GM23248 (cell line): ENCODE measurements at regions not wholly inside any gene's neighbourhood (a gene's known extent, or its start where the extent isn't known, plus 50 kb on each side); places are given as distances from the start of the nearest gene placed in this dataset.

Experiments used
- DNase-seq: peaks from one replicate; pipeline ENCODE4 v3.0.0-alpha.2; 2015
- H2AFZ ChIP-seq: fragments of 200-600 bp; sonication (generic); 2 replicates; pipeline ENCODE4 v1.6.1; 2016; ENCODE audit warnings: antibody characterized with exemption
- H3F3A ChIP-seq: fragments of 200-600 bp; sonication (generic); 2 replicates; pipeline ENCODE4 v1.6.1; 2016; ENCODE audit warnings: mild to moderate bottlenecking, antibody characterized with exemption, mixed run types; ENCODE audit not compliant: insufficient read depth
- H3K27ac ChIP-seq: fragments of 200-600 bp; sonication (generic); 2 replicates; pipeline ENCODE4 v1.5.1; 2016; ENCODE audit warnings: mild to moderate bottlenecking
- H3K27me3 ChIP-seq: fragments of 200-600 bp; sonication (generic); replicated peaks from 2 replicates; pipeline ENCODE4 v1.6.1; 2016; ENCODE audit warnings: mild to moderate bottlenecking; ENCODE audit not compliant: insufficient read depth
- H3K36me3 ChIP-seq: fragments of 200-600 bp; sonication (generic); 2 replicates; pipeline ENCODE4 v1.6.1; 2016; ENCODE audit warnings: low read depth, mild to moderate bottlenecking
- H3K4me1 ChIP-seq: fragments of 200-600 bp; sonication (generic); 2 replicates; pipeline ENCODE4 v1.6.1; 2016; ENCODE audit warnings: mild to moderate bottlenecking; ENCODE audit not compliant: insufficient read depth
- H3K4me2 ChIP-seq: fragments of 200-600 bp; sonication (generic); one replicate; pipeline ENCODE4 v1.6.1; 2016; ENCODE audit warnings: mild to moderate bottlenecking; ENCODE audit not compliant: unreplicated experiment
- H3K4me3 ChIP-seq: fragments of 200-600 bp; sonication (generic); 2 replicates; pipeline ENCODE4 v1.5.1; 2016; ENCODE audit warnings: mild to moderate bottlenecking
- H3K79me2 ChIP-seq: fragments of 200-600 bp; sonication (generic); 2 replicates; pipeline ENCODE4 v1.6.1; 2016; ENCODE audit warnings: mild to moderate bottlenecking; ENCODE audit not compliant: insufficient read depth
- H3K9ac ChIP-seq: fragments of 200-600 bp; sonication (generic); 2 replicates; pipeline ENCODE4 v1.6.1; 2016; ENCODE audit warnings: mild to moderate bottlenecking
- H3K9me2 ChIP-seq: fragments of 200-600 bp; sonication (generic); 2 replicates; pipeline ENCODE4 v1.6.1; 2016; ENCODE audit warnings: mixed run types, mild to moderate bottlenecking, moderate library complexity; ENCODE audit not compliant: insufficient read depth
- H3K9me3 ChIP-seq: fragments of 200-600 bp; sonication (generic); one replicate; pipeline ENCODE4 v1.6.1; 2017; ENCODE audit warnings: low read depth
- H4K20me1 ChIP-seq: fragments of 200-600 bp; sonication (generic); 2 replicates; pipeline ENCODE4 v1.6.0; 2016; ENCODE audit not compliant: insufficient read depth
- EZH2 ChIP-seq: fragments of 200-600 bp; sonication (generic); IDR thresholded peaks from 2 replicates; pipeline ENCODE4 v1.6.1; 2018; ENCODE audit warnings: antibody characterized with exemption, mild to moderate bottlenecking; ENCODE audit not compliant: insufficient read depth, poor library complexity, severe bottlenecking
- EZH2phosphoT487 ChIP-seq: fragments of 200-600 bp; sonication (generic); IDR thresholded peaks from 2 replicates; pipeline ENCODE4 v1.6.1; 2018; ENCODE audit warnings: antibody characterized with exemption, moderate library complexity, mild to moderate bottlenecking, low read depth; ENCODE audit not compliant: insufficient read depth
- WGBS, 2 experiments: methylation state at CpG; one replicate each; pipeline ENCODE4 v1.1.6; 2015 to 2017; ENCODE audit warnings: low lambda C conversion rate in 2 of 2, low coverage in 1 of 2; ENCODE audit errors: missing lambda C conversion rate in 2 of 2; 5-methylcytosine and 5-hydroxymethylcytosine counted together
- in situ Hi-C: fragments of 300-500 bp; cut with MboI; formaldehyde crosslinking; loops from 2 replicates; pipeline ENCODE4 v1.15.0; 2020

DNA sequence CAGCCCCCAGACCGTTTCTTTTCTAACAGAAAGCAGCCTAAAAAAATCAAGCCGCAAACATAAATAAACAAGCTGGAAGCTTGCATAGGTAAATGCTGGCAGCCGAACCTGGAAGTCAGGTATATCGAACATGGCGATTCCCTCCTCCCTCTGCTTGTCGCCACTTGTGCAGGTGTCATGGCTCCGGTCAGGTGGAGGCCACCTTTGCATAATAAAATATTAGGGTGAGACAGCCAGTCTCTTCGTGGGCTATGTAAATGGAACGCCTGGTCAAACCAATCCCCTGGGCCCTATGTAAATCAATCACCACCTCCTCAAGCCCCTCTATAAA is 223.9 kb upstream of the DAAM1 start:
- no peak overlapping the region for H3K27ac ChIP-seq
- no peak overlapping the region for H3K4me2 ChIP-seq
- H2AFZ ChIP-seq: no peak overlapping the region
- no peaks in the 10 kb centered on the region for H3K36me3 ChIP-seq
- in situ Hi-C loops: no loop called here
- no peaks in the 10 kb centered on the region for H4K20me1 ChIP-seq
- no peaks in the 10 kb centered on the region for H3K9me3 ChIP-seq
- no peaks in the 10 kb centered on the region for H3K4me1 ChIP-seq
- no peaks in the 10 kb centered on the region for H3K27me3 ChIP-seq
- DNase-seq: no peak
- H3K79me2 ChIP-seq: no peaks in the 10 kb centered on the region
- H3K9ac ChIP-seq: no peak overlapping the region
- no peaks in the 10 kb centered on the region for H3F3A ChIP-seq
- H3K9me2 ChIP-seq: no peaks in the 10 kb centered on the region
- TF ChIP-seq EZH2 (no peak), EZH2phosphoT487 (no peak)
- H3K4me3 ChIP-seq: no peak overlapping the region
- 86 to 93% methylated on average over 9 of the region's 9 CpGs for WGBS, 2 experiments

DNA sequence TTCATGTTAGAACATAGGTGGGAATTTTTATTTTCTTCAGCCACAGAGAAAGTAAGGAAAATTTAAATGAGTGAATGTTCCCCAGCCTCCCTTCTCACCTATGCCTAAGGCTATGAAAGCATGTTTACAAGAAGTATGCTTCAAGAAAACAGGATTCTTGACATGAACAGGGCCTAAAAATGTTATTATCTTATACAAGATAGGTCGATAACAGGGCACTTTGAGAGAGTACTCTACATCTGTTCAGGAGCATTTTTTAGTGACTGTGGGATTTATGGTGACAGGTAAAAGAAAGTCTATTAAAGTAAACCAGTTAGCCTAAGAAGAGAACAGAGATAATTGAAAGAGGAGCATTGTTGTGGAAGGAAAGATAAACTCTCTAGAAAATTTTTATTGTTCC is 222.9 kb upstream of the DAAM1 start:
- in situ Hi-C loops: no loop called here
- Histone ChIP-seq H3K4me3 (no peak overlapping the region), H3K27me3 (no peaks in the 10 kb centered on the region), H2AFZ (no peak overlapping the region), H4K20me1 (no peaks in the 10 kb centered on the region), H3K36me3 (no peaks in the 10 kb centered on the region), H3K9me3 (no peaks in the 10 kb centered on the region), H3K4me1 (no peaks in the 10 kb centered on the region), H3F3A (no peaks in the 10 kb centered on the region), H3K9ac (no peak overlapping the region), H3K4me2 (no peak overlapping the region), H3K9me2 (no peaks in the 10 kb centered on the region), H3K27ac (no peak overlapping the region), H3K79me2 (no peaks in the 10 kb centered on the region)
- TF ChIP-seq EZH2phosphoT487 (no peak), EZH2 (no peak)
- 21 to 28% methylated on average over 1 of the region's 1 CpG for WGBS, 2 experiments
- no peak for DNase-seq

DNA sequence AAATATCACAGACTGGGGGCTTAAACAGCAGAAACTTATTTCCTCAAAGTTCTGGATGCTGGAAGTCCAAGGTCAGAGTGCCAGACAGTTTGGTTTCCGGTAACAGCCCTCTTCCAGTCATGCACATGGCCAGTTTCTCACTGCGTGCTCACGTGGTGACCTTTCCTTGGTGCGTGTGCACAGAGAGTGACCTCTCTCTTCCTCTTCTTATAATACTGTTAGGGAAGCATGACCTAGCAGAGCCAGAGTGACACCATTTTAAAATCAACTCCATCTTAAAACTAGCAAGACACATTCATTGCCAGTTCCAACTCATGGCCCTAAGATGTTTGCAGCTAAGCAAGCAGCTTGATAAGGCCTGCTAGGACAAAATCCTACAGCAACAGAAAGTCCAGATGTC is 221.5 kb upstream of the DAAM1 start:
- no peaks in the 10 kb centered on the region for H3F3A ChIP-seq
- H3K9me3 ChIP-seq: no peaks in the 10 kb centered on the region
- H3K9ac ChIP-seq: no peak overlapping the region
- no peaks in the 10 kb centered on the region for H4K20me1 ChIP-seq
- H3K9me2 ChIP-seq: no peaks in the 10 kb centered on the region
- H3K4me3 ChIP-seq: no peak overlapping the region
- no peak for TF ChIP-seq EZH2
- no peak for TF ChIP-seq EZH2phosphoT487
- H3K27me3 ChIP-seq: no peaks in the 10 kb centered on the region
- no peaks in the 10 kb centered on the region for H3K79me2 ChIP-seq
- no peak overlapping the region for H3K4me2 ChIP-seq
- WGBS, 2 experiments: 72 to 84% methylated on average over 4 of the region's 4 CpGs
- no peak overlapping the region for H3K27ac ChIP-seq
- H3K36me3 ChIP-seq: no peaks in the 10 kb centered on the region
- DNase-seq: no peak
- H3K4me1 ChIP-seq: no peaks in the 10 kb centered on the region
- in situ Hi-C loops: no loop called here
- no peak overlapping the region for H2AFZ ChIP-seq

DNA sequence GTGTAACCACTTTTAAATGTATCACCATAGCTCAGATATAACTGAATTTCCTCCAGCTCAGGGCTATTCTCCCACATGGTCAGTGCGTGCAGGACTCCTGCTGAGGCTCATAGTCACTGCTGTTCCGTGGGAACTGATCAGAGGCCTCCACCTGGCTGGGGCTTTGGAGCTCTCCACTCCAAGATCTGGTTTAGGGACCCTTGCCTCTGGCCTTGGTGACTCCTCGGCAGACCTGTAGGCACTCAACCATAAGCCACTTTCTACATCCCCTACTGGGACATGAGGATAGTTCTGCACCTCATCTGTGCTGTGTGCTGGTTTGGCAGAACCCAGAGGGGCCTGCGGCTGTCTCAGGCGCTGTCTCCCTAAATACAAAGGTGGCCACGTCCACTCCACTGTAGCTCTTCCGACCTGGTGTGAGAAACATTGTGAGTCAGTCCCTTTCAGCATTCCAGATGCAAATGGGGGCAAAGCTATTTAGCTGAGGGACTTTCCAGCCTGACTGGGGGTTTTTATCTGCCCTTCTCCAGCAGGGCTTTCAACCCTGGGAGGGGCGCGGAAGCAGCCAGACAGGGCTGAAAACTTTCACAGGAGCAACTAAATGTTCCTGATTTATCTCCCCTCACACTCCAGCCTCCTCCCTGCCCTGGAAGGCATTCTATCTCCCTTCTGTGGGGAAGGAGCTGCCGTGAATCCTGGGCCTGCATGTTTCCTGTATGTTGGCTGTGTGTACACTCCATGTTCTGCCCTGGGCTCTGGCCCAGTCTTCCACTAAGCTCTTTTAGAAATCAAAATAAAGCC is 218.3 kb upstream of the DAAM1 start:
- H3K27me3 ChIP-seq: no peaks in the 10 kb centered on the region
- no peak for DNase-seq
- H3K9me2 ChIP-seq: no peaks in the 10 kb centered on the region
- H3K36me3 ChIP-seq: no peaks in the 10 kb centered on the region
- H4K20me1 ChIP-seq: no peaks in the 10 kb centered on the region
- H3K9me3 ChIP-seq: no peaks in the 10 kb centered on the region
- no peak overlapping the region for H3K4me3 ChIP-seq
- no peak overlapping the region for H2AFZ ChIP-seq
- H3F3A ChIP-seq: no peaks in the 10 kb centered on the region
- H3K79me2 ChIP-seq: no peaks in the 10 kb centered on the region
- 76 to 83% methylated on average over 10 of the region's 10 CpGs for WGBS, 2 experiments
- no peaks in the 10 kb centered on the region for H3K4me1 ChIP-seq
- TF ChIP-seq EZH2 (no peak), EZH2phosphoT487 (no peak)
- H3K27ac ChIP-seq: no peak overlapping the region
- no peak overlapping the region for H3K9ac ChIP-seq
- no peak overlapping the region for H3K4me2 ChIP-seq
- in situ Hi-C loops: no loop called here
